HEK293 (cell line): ENCODE measurements at regions not wholly inside any gene's neighbourhood (a gene's known extent, or its start where the extent isn't known, plus 50 kb on each side); places are given as distances from the start of the nearest gene placed in this dataset.

ENCODE experiments used
- CTCF ChIA-PET: fragments of 350-600 bp; formaldehyde crosslinking; extraction: SDS; loops from one replicate; lab custom pipeline; 2021; ENCODE audit warnings: antibody characterized with exemption; lab: Yijun Ruan, JAX
- POLR2A ChIA-PET: fragments of 300-600 bp; formaldehyde crosslinking; extraction: SDS; loops from one replicate; lab custom pipeline; 2020; ENCODE audit warnings: antibody characterized with exemption, inconsistent platforms; lab: Yijun Ruan, JAX
- H3K27ac ChIP-seq: fragments of 200-500 bp; sonication (Bioruptor generic); 2 replicates; pipeline ENCODE4 v1.5.1; 2014; ENCODE audit warnings: low read depth, low read length, control low read depth, inconsistent platforms; ENCODE audit errors: extremely low read depth
- H3K36me3 ChIP-seq, 2 experiments: fragments of 200-500 bp in 1 of 2; sonication (Bioruptor generic) in 1 of 2; 1 replicate in 1 of 2; 2 replicates in 1 of 2; pipeline ENCODE4 v1.5.1; 2014 to 2017; ENCODE audit warnings: inconsistent platforms in 2 of 2, low read length in 2 of 2; ENCODE audit not compliant: control insufficient read depth in 2 of 2, insufficient read depth in 1 of 2
- H3K4me1 ChIP-seq: fragments of 200-500 bp; sonication (Bioruptor generic); 2 replicates; pipeline ENCODE4 v1.5.1; 2014; ENCODE audit warnings: mild to moderate bottlenecking, low read length, inconsistent platforms; ENCODE audit not compliant: control insufficient read depth, insufficient read depth
- H3K4me3 ChIP-seq: 2 replicates; pipeline ENCODE4 v1.5.1; 2011; ENCODE audit warnings: low read depth, mild to moderate bottlenecking, control low read depth, low read length, moderate library complexity
- H3K9me3 ChIP-seq: fragments of 200-500 bp; sonication (Bioruptor generic); 2 replicates; pipeline ENCODE4 v1.5.1; 2014; ENCODE audit warnings: low read depth, low read length, inconsistent platforms; ENCODE audit not compliant: control insufficient read depth, insufficient read depth
- KLF10 ChIP-seq: fragments of 450-650 bp; IDR thresholded peaks from 2 replicates; pipeline ENCODE4 v1.5.1; 2018; ENCODE audit warnings: missing biosample characterization, mild to moderate bottlenecking, missing genetic modification characterization
- KLF16 ChIP-seq: fragments of 450-650 bp; formaldehyde crosslinking; IDR thresholded peaks from 2 replicates; pipeline ENCODE4 v1.5.1; 2017; ENCODE audit warnings: missing biosample characterization, missing genetic modification characterization
- MEIS1 ChIP-seq: sonication (generic); formaldehyde crosslinking; IDR thresholded peaks from 2 replicates; pipeline ENCODE4 v1.8.1; 2022; ENCODE audit warnings: missing genetic modification reagents, mild to moderate bottlenecking, borderline replicate concordance
- PATZ1 ChIP-seq: fragments of 450-650 bp; formaldehyde crosslinking; IDR thresholded peaks from 2 replicates; pipeline ENCODE4 v1.5.1; 2016; ENCODE audit warnings: missing biosample characterization, missing genetic modification characterization
- YY1 ChIP-seq: fragments of 450-650 bp; formaldehyde crosslinking; IDR thresholded peaks from 2 replicates; pipeline ENCODE4 v1.5.1; 2018; ENCODE audit warnings: missing biosample characterization, missing genetic modification characterization
- ZBTB1 ChIP-seq: fragments of 450-650 bp; formaldehyde crosslinking; IDR thresholded peaks from 2 replicates; pipeline ENCODE4 v1.5.1; 2016; ENCODE audit warnings: missing biosample characterization, missing genetic modification characterization
- ZBTB26 ChIP-seq: fragments of 450-650 bp; formaldehyde crosslinking; optimal IDR thresholded peaks from 2 replicates; pipeline ENCODE3; 2016; ENCODE audit warnings: missing biosample characterization, mild to moderate bottlenecking, missing genetic modification characterization
- ZNF155 ChIP-seq: fragments of 450-650 bp; formaldehyde crosslinking; IDR thresholded peaks from 2 replicates; pipeline ENCODE4 v1.5.1; 2016; ENCODE audit warnings: missing biosample characterization, missing genetic modification characterization
- ZNF19 ChIP-seq: fragments of 450-650 bp; formaldehyde crosslinking; IDR thresholded peaks from 2 replicates; pipeline ENCODE4; 2016; ENCODE audit warnings: missing biosample characterization, missing genetic modification characterization, low read depth
- ZNF37A ChIP-seq: fragments of 450-650 bp; IDR thresholded peaks from 2 replicates; pipeline ENCODE4 v1.5.1; 2018; ENCODE audit warnings: missing biosample characterization, missing genetic modification characterization
- ZNF501 ChIP-seq: fragments of 450-650 bp; formaldehyde crosslinking; IDR thresholded peaks from 2 replicates; pipeline ENCODE4 v1.5.1; 2016; ENCODE audit warnings: missing biosample characterization, missing genetic modification characterization
- ZNF561 ChIP-seq: fragments of 450-650 bp; IDR thresholded peaks from 2 replicates; pipeline ENCODE4 v1.5.1; 2018; ENCODE audit warnings: missing biosample characterization, missing genetic modification characterization, borderline replicate concordance
- ZNF585B ChIP-seq: fragments of 450-650 bp; formaldehyde crosslinking; IDR thresholded peaks from 2 replicates; pipeline ENCODE4 v1.5.1; 2016; ENCODE audit warnings: missing biosample characterization, missing genetic modification characterization
- ZNF707 ChIP-seq: fragments of 450-650 bp; formaldehyde crosslinking; IDR thresholded peaks from 2 replicates; pipeline ENCODE4 v1.5.1; 2016; ENCODE audit warnings: missing biosample characterization, missing genetic modification characterization
- TF ChIP-seq, protein P1 (sequence below): fragments of 450-650 bp; formaldehyde crosslinking; IDR thresholded peaks from 2 replicates; pipeline ENCODE4 v1.5.1; 2016; ENCODE audit warnings: missing biosample characterization, missing genetic modification characterization
- TF ChIP-seq, protein P2 (sequence below): fragments of 450-650 bp; formaldehyde crosslinking; IDR thresholded peaks from 2 replicates; pipeline ENCODE4 v1.5.1; 2016; ENCODE audit warnings: missing biosample characterization, missing genetic modification characterization, borderline replicate concordance
- TF ChIP-seq, protein P3 (sequence below): fragments of 450-650 bp; formaldehyde crosslinking; IDR thresholded peaks from 2 replicates; pipeline ENCODE4 v1.5.1; 2016; ENCODE audit warnings: missing biosample characterization, missing genetic modification characterization

DNA sequence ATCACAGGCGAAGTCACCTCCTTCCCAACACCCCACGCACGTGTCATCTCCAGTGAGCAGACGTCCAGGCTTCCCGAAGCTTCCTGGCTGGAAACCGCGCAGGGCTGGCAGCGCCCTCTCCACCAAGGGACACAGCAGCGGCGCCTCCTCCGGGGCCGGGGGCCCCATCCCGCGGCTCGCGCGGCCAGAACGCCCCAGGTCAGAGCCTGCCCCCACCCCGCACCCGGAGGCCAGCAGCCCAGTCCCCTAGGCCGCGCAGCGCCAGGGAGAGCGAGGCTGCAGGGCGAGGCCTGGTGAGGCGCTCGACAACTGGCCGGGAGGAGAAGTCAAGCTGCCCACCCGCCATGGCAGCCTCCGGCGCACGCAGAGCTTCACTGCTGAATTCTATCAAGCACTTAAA lies 247.0 kb downstream of the SEMA3D start:
- H3K4me1 ChIP-seq: no peaks in the 10 kb centered on the region
- ChIA-PET CTCF (no interaction called here), POLR2A (no interaction called here)
- no peaks in the 10 kb centered on the region for H3K36me3 ChIP-seq
- H3K9me3 ChIP-seq: no peaks in the 10 kb centered on the region
- H3K4me3 ChIP-seq: no peak overlapping the region; the same call in 1 of the 2 replicates
- H3K27ac ChIP-seq: no peak overlapping the region
- TF ChIP-seq, protein P1, sequence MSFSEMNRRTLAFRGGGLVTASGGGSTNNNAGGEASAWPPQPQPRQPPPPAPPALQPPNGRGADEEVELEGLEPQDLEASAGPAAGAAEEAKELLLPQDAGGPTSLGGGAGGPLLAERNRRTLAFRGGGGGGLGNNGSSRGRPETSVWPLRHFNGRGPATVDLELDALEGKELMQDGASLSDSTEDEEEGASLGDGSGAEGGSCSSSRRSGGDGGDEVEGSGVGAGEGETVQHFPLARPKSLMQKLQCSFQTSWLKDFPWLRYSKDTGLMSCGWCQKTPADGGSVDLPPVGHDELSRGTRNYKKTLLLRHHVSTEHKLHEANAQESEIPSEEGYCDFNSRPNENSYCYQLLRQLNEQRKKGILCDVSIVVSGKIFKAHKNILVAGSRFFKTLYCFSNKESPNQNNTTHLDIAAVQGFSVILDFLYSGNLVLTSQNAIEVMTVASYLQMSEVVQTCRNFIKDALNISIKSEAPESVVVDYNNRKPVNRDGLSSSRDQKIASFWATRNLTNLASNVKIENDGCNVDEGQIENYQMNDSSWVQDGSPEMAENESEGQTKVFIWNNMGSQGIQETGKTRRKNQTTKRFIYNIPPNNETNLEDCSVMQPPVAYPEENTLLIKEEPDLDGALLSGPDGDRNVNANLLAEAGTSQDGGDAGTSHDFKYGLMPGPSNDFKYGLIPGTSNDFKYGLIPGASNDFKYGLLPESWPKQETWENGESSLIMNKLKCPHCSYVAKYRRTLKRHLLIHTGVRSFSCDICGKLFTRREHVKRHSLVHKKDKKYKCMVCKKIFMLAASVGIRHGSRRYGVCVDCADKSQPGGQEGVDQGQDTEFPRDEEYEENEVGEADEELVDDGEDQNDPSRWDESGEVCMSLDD (tag by site-specific recombination): no peak
- TF ChIP-seq KLF16 (tag by site-specific recombination): no peak
- no peak for TF ChIP-seq ZNF707 (tag by site-specific recombination)
- no peak for TF ChIP-seq ZNF155 (tag by site-specific recombination)
- no peak for TF ChIP-seq ZBTB26 (tag by site-specific recombination)
- no peak for TF ChIP-seq KLF10 (tag by site-specific recombination)

DNA sequence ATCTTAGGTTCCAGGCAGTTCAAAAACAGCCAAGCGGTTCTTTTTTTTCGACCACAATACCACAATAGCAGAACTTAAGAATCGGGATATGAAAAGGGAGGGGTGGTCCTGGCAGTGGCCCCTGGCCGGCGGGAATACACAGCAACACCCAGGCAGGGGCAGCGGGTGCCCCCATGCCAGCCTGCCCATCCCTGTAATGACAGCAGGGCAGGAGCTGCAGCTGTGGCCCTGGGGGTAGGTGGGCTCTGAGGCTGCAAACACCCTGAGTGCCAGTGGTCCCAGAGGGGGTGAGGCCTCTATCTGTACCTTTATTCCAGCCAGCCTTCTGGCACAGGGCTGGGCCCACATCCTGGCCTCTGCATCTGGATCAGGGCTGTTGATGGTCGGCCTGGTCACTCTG lies 247.4 kb downstream of the SEMA3D start:
- no peak overlapping the region for H3K27ac ChIP-seq
- no peaks in the 10 kb centered on the region for H3K36me3 ChIP-seq
- H3K9me3 ChIP-seq: no peaks in the 10 kb centered on the region
- no peak overlapping the region for H3K4me3 ChIP-seq
- CTCF ChIA-PET: no interaction called here
- POLR2A ChIA-PET: no interaction called here
- no peaks in the 10 kb centered on the region for H3K4me1 ChIP-seq
- TF ChIP-seq MEIS1: no peak
- TF ChIP-seq, all 188 proteins: peak for 0

- CTCF ChIA-PET: no interaction called here
- H3K36me3 ChIP-seq: no peaks in the 10 kb centered on the region
- no peak overlapping the region for H3K27ac ChIP-seq
- no peak overlapping the region for H3K4me3 ChIP-seq
- POLR2A ChIA-PET: no interaction called here
- H3K4me1 ChIP-seq: no peaks in the 10 kb centered on the region
- H3K9me3 ChIP-seq: no peaks in the 10 kb centered on the region
- TF ChIP-seq, protein P2, sequence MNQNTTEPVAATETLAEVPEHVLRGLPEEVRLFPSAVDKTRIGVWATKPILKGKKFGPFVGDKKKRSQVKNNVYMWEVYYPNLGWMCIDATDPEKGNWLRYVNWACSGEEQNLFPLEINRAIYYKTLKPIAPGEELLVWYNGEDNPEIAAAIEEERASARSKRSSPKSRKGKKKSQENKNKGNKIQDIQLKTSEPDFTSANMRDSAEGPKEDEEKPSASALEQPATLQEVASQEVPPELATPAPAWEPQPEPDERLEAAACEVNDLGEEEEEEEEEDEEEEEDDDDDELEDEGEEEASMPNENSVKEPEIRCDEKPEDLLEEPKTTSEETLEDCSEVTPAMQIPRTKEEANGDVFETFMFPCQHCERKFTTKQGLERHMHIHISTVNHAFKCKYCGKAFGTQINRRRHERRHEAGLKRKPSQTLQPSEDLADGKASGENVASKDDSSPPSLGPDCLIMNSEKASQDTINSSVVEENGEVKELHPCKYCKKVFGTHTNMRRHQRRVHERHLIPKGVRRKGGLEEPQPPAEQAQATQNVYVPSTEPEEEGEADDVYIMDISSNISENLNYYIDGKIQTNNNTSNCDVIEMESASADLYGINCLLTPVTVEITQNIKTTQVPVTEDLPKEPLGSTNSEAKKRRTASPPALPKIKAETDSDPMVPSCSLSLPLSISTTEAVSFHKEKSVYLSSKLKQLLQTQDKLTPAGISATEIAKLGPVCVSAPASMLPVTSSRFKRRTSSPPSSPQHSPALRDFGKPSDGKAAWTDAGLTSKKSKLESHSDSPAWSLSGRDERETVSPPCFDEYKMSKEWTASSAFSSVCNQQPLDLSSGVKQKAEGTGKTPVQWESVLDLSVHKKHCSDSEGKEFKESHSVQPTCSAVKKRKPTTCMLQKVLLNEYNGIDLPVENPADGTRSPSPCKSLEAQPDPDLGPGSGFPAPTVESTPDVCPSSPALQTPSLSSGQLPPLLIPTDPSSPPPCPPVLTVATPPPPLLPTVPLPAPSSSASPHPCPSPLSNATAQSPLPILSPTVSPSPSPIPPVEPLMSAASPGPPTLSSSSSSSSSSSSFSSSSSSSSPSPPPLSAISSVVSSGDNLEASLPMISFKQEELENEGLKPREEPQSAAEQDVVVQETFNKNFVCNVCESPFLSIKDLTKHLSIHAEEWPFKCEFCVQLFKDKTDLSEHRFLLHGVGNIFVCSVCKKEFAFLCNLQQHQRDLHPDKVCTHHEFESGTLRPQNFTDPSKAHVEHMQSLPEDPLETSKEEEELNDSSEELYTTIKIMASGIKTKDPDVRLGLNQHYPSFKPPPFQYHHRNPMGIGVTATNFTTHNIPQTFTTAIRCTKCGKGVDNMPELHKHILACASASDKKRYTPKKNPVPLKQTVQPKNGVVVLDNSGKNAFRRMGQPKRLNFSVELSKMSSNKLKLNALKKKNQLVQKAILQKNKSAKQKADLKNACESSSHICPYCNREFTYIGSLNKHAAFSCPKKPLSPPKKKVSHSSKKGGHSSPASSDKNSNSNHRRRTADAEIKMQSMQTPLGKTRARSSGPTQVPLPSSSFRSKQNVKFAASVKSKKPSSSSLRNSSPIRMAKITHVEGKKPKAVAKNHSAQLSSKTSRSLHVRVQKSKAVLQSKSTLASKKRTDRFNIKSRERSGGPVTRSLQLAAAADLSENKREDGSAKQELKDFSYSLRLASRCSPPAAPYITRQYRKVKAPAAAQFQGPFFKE (tag by site-specific recombination): no peak
- TF ChIP-seq ZNF501 (tag by site-specific recombination) (no peak), YY1 (tag by site-specific recombination) (no peak), ZNF37A (tag by site-specific recombination) (no peak), ZNF561 (tag by site-specific recombination) (no peak), ZNF585B (tag by site-specific recombination) (no peak), PATZ1 (tag by site-specific recombination) (no peak), ZBTB1 (no peak), ZNF19 (no peak)
- TF ChIP-seq, protein P3, sequence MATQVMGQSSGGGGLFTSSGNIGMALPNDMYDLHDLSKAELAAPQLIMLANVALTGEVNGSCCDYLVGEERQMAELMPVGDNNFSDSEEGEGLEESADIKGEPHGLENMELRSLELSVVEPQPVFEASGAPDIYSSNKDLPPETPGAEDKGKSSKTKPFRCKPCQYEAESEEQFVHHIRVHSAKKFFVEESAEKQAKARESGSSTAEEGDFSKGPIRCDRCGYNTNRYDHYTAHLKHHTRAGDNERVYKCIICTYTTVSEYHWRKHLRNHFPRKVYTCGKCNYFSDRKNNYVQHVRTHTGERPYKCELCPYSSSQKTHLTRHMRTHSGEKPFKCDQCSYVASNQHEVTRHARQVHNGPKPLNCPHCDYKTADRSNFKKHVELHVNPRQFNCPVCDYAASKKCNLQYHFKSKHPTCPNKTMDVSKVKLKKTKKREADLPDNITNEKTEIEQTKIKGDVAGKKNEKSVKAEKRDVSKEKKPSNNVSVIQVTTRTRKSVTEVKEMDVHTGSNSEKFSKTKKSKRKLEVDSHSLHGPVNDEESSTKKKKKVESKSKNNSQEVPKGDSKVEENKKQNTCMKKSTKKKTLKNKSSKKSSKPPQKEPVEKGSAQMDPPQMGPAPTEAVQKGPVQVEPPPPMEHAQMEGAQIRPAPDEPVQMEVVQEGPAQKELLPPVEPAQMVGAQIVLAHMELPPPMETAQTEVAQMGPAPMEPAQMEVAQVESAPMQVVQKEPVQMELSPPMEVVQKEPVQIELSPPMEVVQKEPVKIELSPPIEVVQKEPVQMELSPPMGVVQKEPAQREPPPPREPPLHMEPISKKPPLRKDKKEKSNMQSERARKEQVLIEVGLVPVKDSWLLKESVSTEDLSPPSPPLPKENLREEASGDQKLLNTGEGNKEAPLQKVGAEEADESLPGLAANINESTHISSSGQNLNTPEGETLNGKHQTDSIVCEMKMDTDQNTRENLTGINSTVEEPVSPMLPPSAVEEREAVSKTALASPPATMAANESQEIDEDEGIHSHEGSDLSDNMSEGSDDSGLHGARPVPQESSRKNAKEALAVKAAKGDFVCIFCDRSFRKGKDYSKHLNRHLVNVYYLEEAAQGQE (tag by site-specific recombination): no peak
These were observed 262.5 kb downstream of the SEMA3D start for GRCh38 chr7:84924353-84924752.
